Osteoblast (primary cell): ENCODE measurements at regions not wholly inside any gene's neighbourhood (a gene's known extent, or its start where the extent isn't known, plus 50 kb on each side); places are given as distances from the start of the nearest gene placed in this dataset.

Experiments used
- DNase-seq: peaks from one replicate; pipeline ENCODE4 v3.0.0; 2011; ENCODE audit warnings: low spot score, mixed read lengths; ENCODE audit not compliant: insufficient read length; ENCODE audit errors: missing footprints
- H2AFZ ChIP-seq: 2 replicates; pipeline ENCODE4 v1.6.0; 2011; ENCODE audit warnings: mild to moderate bottlenecking, low read length
- H3K27ac ChIP-seq: 2 replicates; pipeline ENCODE4 v1.5.1; 2011; ENCODE audit warnings: mild to moderate bottlenecking, low read depth, low read length, moderate library complexity
- H3K27me3 ChIP-seq: 2 replicates; pipeline ENCODE4 v1.6.0; 2012; ENCODE audit warnings: mild to moderate bottlenecking, control low read depth, inconsistent platforms, low read length, moderate library complexity; ENCODE audit not compliant: insufficient read depth
- H3K36me3 ChIP-seq: 2 replicates; pipeline ENCODE4 v1.5.1; 2011; ENCODE audit warnings: mild to moderate bottlenecking, low read length, control low read depth, moderate library complexity; ENCODE audit not compliant: insufficient read depth
- H3K4me1 ChIP-seq: 2 replicates; pipeline ENCODE4 v1.5.1; 2011; ENCODE audit warnings: mild to moderate bottlenecking, low read length, control low read depth, moderate library complexity; ENCODE audit not compliant: insufficient read depth
- H3K4me2 ChIP-seq: 2 replicates; pipeline ENCODE4 v1.6.0; 2011; ENCODE audit warnings: mild to moderate bottlenecking, low read length; ENCODE audit not compliant: insufficient read depth
- H3K4me3 ChIP-seq: fragments of 200-600 bp; sonication (generic); 3 replicates; pipeline ENCODE4 v1.5.1; 2012; ENCODE audit warnings: mild to moderate bottlenecking, low read length, inconsistent platforms; ENCODE audit not compliant: insufficient read depth
- H3K79me2 ChIP-seq: 2 replicates; pipeline ENCODE4 v1.6.0; 2012; ENCODE audit warnings: mild to moderate bottlenecking, low read length, control low read depth, inconsistent platforms; ENCODE audit not compliant: insufficient read depth
- H3K9me3 ChIP-seq: 2 replicates; pipeline ENCODE4 v1.5.1; 2011; ENCODE audit warnings: low read depth, low read length, control low read depth
- H4K20me1 ChIP-seq: 2 replicates; pipeline ENCODE4 v1.6.0; 2012; ENCODE audit warnings: mild to moderate bottlenecking, low read length, control low read depth; ENCODE audit not compliant: insufficient read depth
- CTCF ChIP-seq: IDR thresholded peaks from 2 replicates; pipeline ENCODE4 v1.5.1; 2011; ENCODE audit warnings: mild to moderate bottlenecking, low read depth, low read length, moderate library complexity; ENCODE audit errors: extremely low read depth

DNA sequence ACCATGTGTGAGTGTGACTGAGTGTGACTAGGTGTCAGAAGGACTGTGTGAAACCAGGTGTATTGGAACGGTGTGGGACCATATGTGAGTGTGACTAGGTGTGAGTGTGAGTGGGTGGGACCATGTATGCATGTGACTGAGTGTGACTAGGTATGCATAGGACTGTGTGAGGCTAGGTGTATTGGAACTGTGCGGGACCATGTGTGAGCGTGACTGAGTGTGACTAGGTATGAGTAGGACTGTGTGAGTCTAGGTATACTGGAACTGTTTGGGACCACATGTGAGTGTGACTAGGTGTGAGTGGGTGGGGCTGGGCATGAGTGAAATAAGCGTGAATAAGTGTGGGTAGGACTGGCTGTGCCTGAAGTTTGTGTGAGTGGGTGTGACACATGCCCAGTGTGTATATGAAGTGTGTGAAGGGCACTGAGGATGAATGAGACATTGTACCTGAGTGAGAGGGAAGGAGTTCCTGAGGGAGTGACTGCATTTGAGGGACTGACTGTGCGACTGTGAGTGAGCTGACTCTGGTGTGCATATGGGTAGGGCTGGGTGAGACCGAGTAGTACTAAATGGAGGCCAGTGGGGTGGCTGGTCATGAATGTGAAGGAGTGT lies 247.0 kb upstream of the CCDC54 start:
- Histone ChIP-seq H3K9me3 (no peaks in the 10 kb centered on the region), H3K79me2 (no peaks in the 10 kb centered on the region), H4K20me1 (no peaks in the 10 kb centered on the region), H3K27me3 (no peaks in the 10 kb centered on the region), H3K4me1 (peaks cover under 1% of the 10 kb centered on the region), H3K36me3 (no peaks in the 10 kb centered on the region), H3K4me3 (no peak overlapping the region), H3K4me2 (no peak overlapping the region), H2AFZ (no peak overlapping the region), H3K27ac (no peak overlapping the region)
- no peak for TF ChIP-seq CTCF
- no peak for DNase-seq

DNA sequence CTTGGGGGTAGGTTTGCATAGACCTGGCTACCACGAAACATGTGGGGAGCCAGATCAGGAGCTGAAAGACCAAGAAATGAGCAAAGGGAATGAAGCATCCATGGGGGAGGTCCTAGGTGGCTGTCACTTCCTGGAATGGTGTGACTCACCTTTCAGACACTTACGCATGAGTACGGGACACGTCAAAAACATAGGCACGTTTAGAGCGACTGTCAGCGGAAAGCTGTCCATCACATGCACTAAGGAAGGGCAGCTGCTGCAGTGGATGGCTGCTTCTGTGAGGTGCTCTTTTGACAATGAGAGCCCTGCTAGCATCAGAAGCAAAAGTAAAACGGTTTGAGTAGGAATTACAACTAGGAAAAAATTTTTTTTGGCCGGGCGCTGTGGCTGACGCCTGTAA lies 244.6 kb upstream of the CCDC54 start:
- no peak for DNase-seq
- no peaks in the 10 kb centered on the region for H4K20me1 ChIP-seq
- no peaks in the 10 kb centered on the region for H3K9me3 ChIP-seq
- no peak overlapping the region for H2AFZ ChIP-seq
- TF ChIP-seq CTCF, result no peak
- no peak overlapping the region for H3K27ac ChIP-seq
- no peaks in the 10 kb centered on the region for H3K27me3 ChIP-seq
- no peaks in the 10 kb centered on the region for H3K36me3 ChIP-seq
- H3K4me2 ChIP-seq, result no peak overlapping the region
- H3K4me1 ChIP-seq, result no peaks in the 10 kb centered on the region
- no peak overlapping the region for H3K4me3 ChIP-seq
- no peaks in the 10 kb centered on the region for H3K79me2 ChIP-seq

DNA sequence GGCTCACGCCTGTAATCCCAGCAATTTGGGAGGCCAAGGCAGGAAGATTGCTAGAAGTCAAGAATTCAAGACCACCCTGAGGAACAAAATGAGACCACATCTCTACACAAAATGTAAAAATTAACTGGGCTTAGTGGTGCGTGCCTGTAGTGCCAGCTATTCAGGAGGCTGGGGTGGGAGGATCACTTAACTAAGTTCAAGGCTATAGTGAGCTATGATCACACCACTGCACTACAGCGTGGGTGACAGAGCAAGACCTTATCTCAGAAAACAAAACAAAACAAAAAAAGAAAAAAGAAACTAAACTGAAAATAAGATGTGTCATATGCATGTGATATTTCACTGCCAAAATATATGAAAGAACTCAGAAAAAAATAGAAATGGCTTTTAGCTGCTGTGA lies 243.3 kb upstream of the CCDC54 start:
- TF ChIP-seq CTCF, result no peak
- Histone ChIP-seq H3K9me3 (no peaks in the 10 kb centered on the region), H3K4me3 (no peak overlapping the region), H2AFZ (no peak overlapping the region), H3K27me3 (no peaks in the 10 kb centered on the region), H3K27ac (no peak overlapping the region), H4K20me1 (no peaks in the 10 kb centered on the region), H3K4me2 (no peak overlapping the region), H3K4me1 (no peaks in the 10 kb centered on the region), H3K36me3 (no peaks in the 10 kb centered on the region), H3K79me2 (no peaks in the 10 kb centered on the region)
- DNase-seq, result no peak

- Histone ChIP-seq H3K36me3 (no peaks in the 10 kb centered on the region), H3K4me1 (no peaks in the 10 kb centered on the region), H4K20me1 (no peaks in the 10 kb centered on the region), H3K27me3 (no peaks in the 10 kb centered on the region), H3K27ac (no peak overlapping the region), H3K79me2 (no peaks in the 10 kb centered on the region), H3K9me3 (no peaks in the 10 kb centered on the region), H3K4me2 (no peak overlapping the region), H2AFZ (no peak overlapping the region), H3K4me3 (no peak overlapping the region)
- TF ChIP-seq CTCF, result no peak
- DNase-seq, result no peak
Measured at GRCh38 chr3:107142171-107142570, 235.1 kb upstream of the CCDC54 start.
